ENCODE measurements at regions not wholly inside any gene's neighbourhood (a gene's known extent, or its start where the extent isn't known, plus 50 kb on each side); places are given as distances from the start of the nearest gene placed in this dataset.
"Not testable (repeated sequence)": the region's sequence is repeated elsewhere in the genome, so short reads cannot be mapped to it uniquely, and the experiment has no call there.

GRCh38 chr1:173324352-173324751 is 117.2 kb upstream of the TNFSF4 start:
- TF ChIP-seq CTCF, POLR2A (IDR thresholded peaks at IDR 0.05): not testable (repeated sequence)

Data from adrenal gland (tissue), 5 donors.